Pancreas (tissue), 10 donors: ENCODE measurements at regions not wholly inside any gene's neighbourhood (a gene's known extent, or its start where the extent isn't known, plus 50 kb on each side); places are given as distances from the start of the nearest gene placed in this dataset.
A peak's percentile ranks its signal among the peaks of the same experiment; 100 is the strongest.
"Not testable (repeated sequence)": the region's sequence is repeated elsewhere in the genome, so short reads cannot be mapped to it uniquely, and the experiment has no call there.

ENCODE experiments used
- ATAC-seq, 4 donors: fragments of 200-7000 bp; cut with Tn5 transposase; one replicate each; pipeline versions ENCODE4 v1.8.0 to v1.9.1; 2020; ENCODE audit warnings: mild to moderate bottlenecking in 4 of 4, moderate library complexity in 4 of 4
- DNase-seq, 6 donors: peaks; one replicate each; pipeline ENCODE4 v3.0.0-alpha.2; 2020
- FAIRE-seq: peaks from 2 replicates; lab custom pipeline; 2012; peaks lifted over from hg19 to GRCh38; lab: Jason Lieb, UNC
- H3K27ac ChIP-seq, 4 donors: fragments of 200-600 bp; sonication (generic); 1 replicate in 3 of 4; 2 replicates in 1 of 4; pipeline versions ENCODE4 v1.5.0 to v1.8.0; 2020
- H3K27me3 ChIP-seq, 4 donors: fragments of 200-600 bp; one replicate each; pipeline ENCODE4 v1.8.0; 2021
- H3K36me3 ChIP-seq, 3 donors: fragments of 200-600 bp; sonication (generic) in 1 of 3; one replicate each; pipeline versions ENCODE4 v1.5.0 to v1.8.0; 2020 to 2021
- H3K4me1 ChIP-seq, 3 donors: fragments of 200-600 bp; one replicate each; pipeline ENCODE4 v1.8.0; 2021
- H3K4me3 ChIP-seq, 4 donors: fragments of 200-600 bp; sonication (generic) in 2 of 4; one replicate each; pipeline versions ENCODE4 v1.5.0 to v1.8.0; 2020 to 2021
- H3K9me3 ChIP-seq, 4 donors: fragments of 200-600 bp; one replicate each; pipeline ENCODE4 v1.8.0; 2021
- WGBS, 2 donors: extraction: QIAGEN DNeasy Blood & Tissue Kit; methylation state at CpG; one replicate each; pipeline ENCODE4 v1.1.7; 2013; 5-methylcytosine and 5-hydroxymethylcytosine counted together
- intact Hi-C, 3 donors: fragments of 100-400 bp; cut with DNase I; formaldehyde crosslinking; loops; one replicate each; pipeline versions ENCODE4 v1.11.1 to v1.14.2; 2022
- TF ChIP-seq, protein P1 (sequence below), 4 donors: fragments of 200-600 bp; sonication (generic) in 3 of 4; IDR thresholded peaks; one replicate each; pipeline versions ENCODE4 v1.5.0 to v1.8.0; 2021; ENCODE audit warnings: antibody characterized with exemption in 4 of 4
- donor health status: healthy with polysubstance abuse.
- donor health status: DM: no; HTN: no; CAD: no; lungs with moderate emphysema.
- donor health status: DM: no; HTN: no; CAD: no.
- donor health status: control.
- donor health status: control.
- donor health status: Bipolar disorder and iron deficiency.
- donor health status: DM: yes; HTN: yes; CAD: no.
- donor health status: DM: no; HTN: no; CAD: no.
- donor health status: DM: no; HTN: no; CAD: no.
- donor health status: DM: yes; HTN: yes; CAD: no.

DNA sequence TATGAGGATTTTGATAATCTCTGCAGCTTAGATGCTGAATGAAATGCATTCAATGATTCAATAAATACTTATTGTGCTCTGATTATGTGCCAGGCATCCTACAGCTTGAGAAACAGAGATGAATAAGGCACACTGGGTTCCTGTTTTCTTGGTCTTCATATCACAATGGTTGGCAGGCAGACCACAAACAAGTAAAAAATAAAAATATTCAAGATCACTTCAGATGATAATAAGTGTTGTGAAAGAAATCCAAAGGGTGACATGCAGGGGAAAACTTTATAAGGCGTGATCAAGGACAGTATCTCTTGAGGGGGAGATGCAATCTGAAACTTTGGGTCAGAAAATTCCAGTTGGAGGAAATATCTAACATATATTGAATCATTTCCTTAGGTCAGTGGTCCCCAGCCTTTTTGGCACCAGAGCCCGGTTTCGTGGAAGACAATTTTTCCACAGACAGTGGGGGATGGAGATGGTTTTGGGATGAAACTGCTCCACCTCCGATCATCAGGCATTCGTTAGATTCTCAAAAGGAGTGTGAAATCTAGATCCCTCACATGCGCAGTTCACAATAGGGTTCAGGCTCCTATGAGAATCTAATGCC is 73.7 kb upstream of the RAP1B start:
- no peaks in the 10 kb centered on the region for H3K27me3 ChIP-seq
- DNase-seq (no peak), FAIRE-seq (no peak), ATAC-seq (no peak)
- H3K4me3 ChIP-seq = no peak overlapping the region
- no peak overlapping the region for H3K27ac ChIP-seq
- TF ChIP-seq, protein P1, sequence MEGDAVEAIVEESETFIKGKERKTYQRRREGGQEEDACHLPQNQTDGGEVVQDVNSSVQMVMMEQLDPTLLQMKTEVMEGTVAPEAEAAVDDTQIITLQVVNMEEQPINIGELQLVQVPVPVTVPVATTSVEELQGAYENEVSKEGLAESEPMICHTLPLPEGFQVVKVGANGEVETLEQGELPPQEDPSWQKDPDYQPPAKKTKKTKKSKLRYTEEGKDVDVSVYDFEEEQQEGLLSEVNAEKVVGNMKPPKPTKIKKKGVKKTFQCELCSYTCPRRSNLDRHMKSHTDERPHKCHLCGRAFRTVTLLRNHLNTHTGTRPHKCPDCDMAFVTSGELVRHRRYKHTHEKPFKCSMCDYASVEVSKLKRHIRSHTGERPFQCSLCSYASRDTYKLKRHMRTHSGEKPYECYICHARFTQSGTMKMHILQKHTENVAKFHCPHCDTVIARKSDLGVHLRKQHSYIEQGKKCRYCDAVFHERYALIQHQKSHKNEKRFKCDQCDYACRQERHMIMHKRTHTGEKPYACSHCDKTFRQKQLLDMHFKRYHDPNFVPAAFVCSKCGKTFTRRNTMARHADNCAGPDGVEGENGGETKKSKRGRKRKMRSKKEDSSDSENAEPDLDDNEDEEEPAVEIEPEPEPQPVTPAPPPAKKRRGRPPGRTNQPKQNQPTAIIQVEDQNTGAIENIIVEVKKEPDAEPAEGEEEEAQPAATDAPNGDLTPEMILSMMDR (IDR thresholded peaks at IDR 0.05) = no peak
- intact Hi-C loops = no loop called here
- H3K9me3 ChIP-seq = no peaks in the 10 kb centered on the region
- WGBS, 2 donors = 71 to 77% methylated on average over 6 of the region's 6 CpGs
- peaks cover 0 to 3% (median 0%) of the 10 kb centered on the region in 3 donors for H3K4me1 ChIP-seq
- no peaks in the 10 kb centered on the region for H3K36me3 ChIP-seq

DNA sequence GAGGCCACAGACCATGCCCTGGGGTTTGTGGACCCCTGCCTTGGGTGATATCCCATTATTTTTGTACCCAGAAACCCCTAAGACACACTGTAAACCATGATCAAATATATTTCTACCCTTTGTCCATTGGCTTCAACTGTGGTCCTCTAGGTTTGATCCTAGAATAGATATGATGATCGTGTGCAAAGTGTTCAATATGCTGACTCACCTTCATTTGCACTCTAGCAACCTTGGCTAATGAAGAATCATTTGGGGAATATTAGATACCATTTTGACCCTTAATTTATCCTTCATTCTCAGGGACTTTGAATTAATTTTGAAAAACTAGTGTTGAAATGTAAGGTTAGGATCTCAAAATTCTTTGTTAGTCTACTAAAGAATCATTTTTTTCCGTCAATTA is 73.1 kb upstream of the RAP1B start:
- no peaks in the 10 kb centered on the region for H3K4me1 ChIP-seq
- H3K36me3 ChIP-seq = no peaks in the 10 kb centered on the region
- H3K27me3 ChIP-seq = no peaks in the 10 kb centered on the region
- ATAC-seq = no peak
- DNase-seq = no peak
- no peak overlapping the region for H3K27ac ChIP-seq
- no peaks in the 10 kb centered on the region for H3K9me3 ChIP-seq
- TF ChIP-seq, protein P1 (IDR thresholded peaks at IDR 0.05) = no peak
- no peak for FAIRE-seq
- intact Hi-C loops = no loop called here
- 70 to 80% methylated on average over 2 of the region's 2 CpGs for WGBS, 2 donors
- no peak overlapping the region for H3K4me3 ChIP-seq

DNA sequence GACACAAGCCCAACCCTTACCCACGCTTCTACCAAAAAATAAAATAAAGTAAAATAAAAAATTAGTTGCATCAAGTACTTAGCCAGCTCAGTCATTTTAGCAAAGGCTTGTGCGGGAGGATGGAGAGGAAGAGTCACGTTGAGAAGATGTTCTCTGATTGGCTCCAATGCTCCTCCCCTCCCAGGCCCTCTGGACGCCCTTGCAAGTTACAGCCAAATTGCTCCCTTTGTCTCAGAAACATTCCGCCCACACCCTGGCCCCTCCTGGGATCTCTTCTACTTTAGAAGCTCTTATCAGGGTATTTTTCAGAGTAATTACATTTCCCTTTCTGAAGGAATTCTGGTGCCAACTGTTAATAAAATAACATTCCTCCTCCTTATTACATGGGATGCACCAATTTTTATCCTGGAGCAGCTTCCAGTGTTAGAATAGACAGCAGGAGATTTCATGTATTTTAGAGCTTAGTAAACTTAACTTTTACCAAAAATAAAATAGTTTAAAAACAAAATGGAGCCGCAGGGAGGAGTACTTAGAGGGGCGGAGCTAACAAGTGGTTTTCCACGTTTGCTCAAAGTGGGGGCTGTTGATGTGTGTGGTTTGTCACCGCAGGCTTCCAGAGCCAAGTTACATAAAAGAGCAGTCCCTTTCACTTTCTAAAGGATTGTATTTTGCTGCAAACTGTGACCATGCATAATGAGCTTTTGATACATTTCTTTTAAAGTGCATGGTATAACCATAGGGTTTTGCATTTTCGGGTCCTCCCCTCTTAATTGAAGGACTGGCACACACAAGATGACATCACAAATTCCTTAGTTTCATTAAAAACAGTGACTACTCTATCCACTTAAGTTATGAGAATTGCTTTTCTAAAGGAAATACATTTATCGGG is 71.7 kb upstream of the RAP1B start:
- no peak for DNase-seq
- Histone ChIP-seq H3K9me3 (no peaks in the 10 kb centered on the region), H3K4me3 (peak overlapping the region in 1 of 4 donors; percentile 2), H3K27ac (peak overlapping the region in 1 of 4 donors; percentile 48), H3K4me1 (no peaks in the 10 kb centered on the region), H3K36me3 (no peaks in the 10 kb centered on the region), H3K27me3 (no peaks in the 10 kb centered on the region)
- ATAC-seq = peak in 3 of 4 donors; percentile 61 to 77 (median 70)
- TF ChIP-seq, protein P1 (IDR thresholded peaks at IDR 0.05) = no peak
- intact Hi-C loops = no loop called here
- no peak for FAIRE-seq
- WGBS, 2 donors = 45 to 50% methylated on average over 11 of the region's 11 CpGs

DNA sequence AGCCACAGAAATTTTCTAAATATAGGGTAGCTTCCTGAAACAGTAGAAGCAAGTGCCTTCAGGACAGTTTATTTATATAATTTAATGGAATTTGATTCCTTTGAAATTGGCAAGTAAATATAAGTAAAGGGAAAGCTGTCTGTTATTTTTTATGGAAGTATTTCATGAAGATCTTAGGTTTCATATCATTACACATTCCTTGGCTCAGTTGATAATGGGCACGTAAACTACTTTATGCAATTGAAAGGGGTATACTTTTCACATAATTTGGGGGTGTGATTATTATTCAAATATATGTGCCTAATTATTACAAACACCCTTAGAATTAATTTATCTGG is 71.1 kb upstream of the RAP1B start:
- WGBS, 2 donors = 91 to 97% methylated on average over 1 of the region's 1 CpG
- no peaks in the 10 kb centered on the region for H3K27me3 ChIP-seq
- H3K27ac ChIP-seq = no peak overlapping the region
- intact Hi-C loops = no loop called here
- H3K9me3 ChIP-seq = no peaks in the 10 kb centered on the region
- no peaks in the 10 kb centered on the region for H3K36me3 ChIP-seq
- DNase-seq (no peak), FAIRE-seq (no peak), ATAC-seq (no peak)
- TF ChIP-seq, protein P1 (IDR thresholded peaks at IDR 0.05) = no peak
- no peaks in the 10 kb centered on the region for H3K4me1 ChIP-seq
- no peak overlapping the region for H3K4me3 ChIP-seq

DNA sequence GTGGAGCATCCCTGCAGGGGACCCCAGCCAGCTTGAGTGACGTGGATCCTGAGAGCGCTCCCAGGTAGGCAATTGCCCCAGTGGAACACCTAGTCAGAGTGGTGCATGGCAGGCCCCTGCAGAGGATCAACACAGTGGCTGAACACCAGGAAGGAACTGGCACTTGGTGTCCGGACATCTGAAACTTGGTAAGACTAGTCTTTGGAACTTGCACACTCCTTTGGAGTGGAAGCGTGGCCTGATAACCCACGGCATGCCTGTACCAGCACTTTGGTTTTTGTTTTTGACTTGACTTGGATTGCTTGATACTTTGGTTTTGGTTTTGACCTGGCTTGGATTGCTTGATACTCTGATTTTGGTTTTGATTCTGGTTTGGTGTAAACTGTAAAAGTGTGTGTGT is 69.9 kb upstream of the RAP1B start:
- H3K27me3 ChIP-seq, H3K36me3 ChIP-seq, H3K4me3 ChIP-seq, H3K9me3 ChIP-seq, ATAC-seq, DNase-seq, H3K27ac ChIP-seq, H3K4me1 ChIP-seq, FAIRE-seq, intact Hi-C loops: not testable (repeated sequence)
- WGBS, 2 donors = 90 to 95% methylated on average over 5 of the region's 5 CpGs

DNA sequence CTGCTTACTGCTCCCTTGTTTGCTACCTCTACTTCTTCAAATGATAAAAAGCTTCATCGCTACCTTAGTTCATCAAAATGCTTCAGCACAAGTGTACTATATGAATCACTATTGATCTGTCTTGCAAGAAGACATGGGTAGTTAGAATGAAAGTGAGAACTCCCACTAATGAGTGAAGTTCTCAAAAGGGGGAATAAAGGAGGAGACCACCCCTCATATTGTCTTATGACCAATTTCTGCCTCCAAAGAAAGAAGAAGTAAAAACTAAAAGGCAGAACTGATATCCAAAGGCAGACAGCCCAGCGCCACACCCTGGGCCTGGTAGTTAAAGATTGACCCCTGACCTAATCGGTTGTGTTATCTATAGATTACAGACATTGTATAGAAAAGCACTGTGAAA is 63.4 kb upstream of the RAP1B start:
- H3K27ac ChIP-seq, DNase-seq, H3K4me1 ChIP-seq, H3K9me3 ChIP-seq, intact Hi-C loops, H3K36me3 ChIP-seq, ATAC-seq, FAIRE-seq, H3K4me3 ChIP-seq, H3K27me3 ChIP-seq: not testable (repeated sequence)
- 63 to 74% methylated on average over 3 of the region's 3 CpGs for WGBS, 2 donors

DNA sequence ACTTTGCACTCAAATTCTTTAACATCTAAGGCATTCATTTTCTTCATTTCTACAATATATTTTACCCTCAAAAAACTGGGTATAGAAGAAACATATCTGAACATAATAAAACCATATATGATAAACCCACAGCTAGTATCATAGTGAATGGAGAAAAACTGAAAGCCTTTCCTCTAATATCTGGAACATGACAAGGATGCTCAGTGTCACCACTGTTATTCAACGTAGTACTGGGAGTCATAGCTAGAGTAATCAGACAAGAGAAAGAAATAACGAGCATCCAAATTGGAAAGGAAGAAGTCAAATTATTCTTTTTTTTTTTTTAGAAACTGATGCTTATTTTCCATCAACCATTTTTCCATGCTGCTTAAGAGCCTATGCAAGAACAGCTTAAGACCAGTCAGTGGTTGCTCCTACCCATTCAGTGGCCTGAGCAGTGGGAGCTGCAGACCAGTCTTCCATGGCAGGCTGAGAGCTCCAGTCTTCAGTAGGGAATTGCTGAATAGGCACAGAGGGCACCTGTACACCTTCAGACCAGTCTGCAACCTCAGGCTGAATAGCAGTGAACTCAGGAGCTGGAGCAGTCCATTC is 58.0 kb upstream of the RAP1B start:
- WGBS, 2 donors = 58 to 64% methylated on average over 2 of the region's 2 CpGs
- DNase-seq, H3K4me3 ChIP-seq, ATAC-seq, H3K27me3 ChIP-seq, H3K4me1 ChIP-seq, intact Hi-C loops, H3K27ac ChIP-seq, H3K9me3 ChIP-seq, H3K36me3 ChIP-seq, FAIRE-seq: not testable (repeated sequence)
